OCI-LY1 (cell line): ENCODE measurements at regions not wholly inside any gene's neighbourhood (a gene's known extent, or its start where the extent isn't known, plus 50 kb on each side); places are given as distances from the start of the nearest gene placed in this dataset.

Experiments used
- EZH2 ChIP-seq: fragments of 200-600 bp; sonication (generic), shearing (Covaris generic); IDR thresholded peaks from 2 replicates; pipeline ENCODE4 v1.8.0; 2017; ENCODE audit warnings: borderline replicate concordance, mixed run types, mild to moderate bottlenecking, antibody characterized with exemption, low read length, moderate library complexity, mixed read lengths
- TF ChIP-seq, protein P1 (sequence below): fragments of 200-600 bp; sonication (generic), shearing (Covaris generic); IDR thresholded peaks from 2 replicates; pipeline ENCODE4 v1.5.1; 2017; ENCODE audit warnings: mild to moderate bottlenecking, antibody characterized with exemption, low read length, moderate library complexity, mixed read lengths

DNA sequence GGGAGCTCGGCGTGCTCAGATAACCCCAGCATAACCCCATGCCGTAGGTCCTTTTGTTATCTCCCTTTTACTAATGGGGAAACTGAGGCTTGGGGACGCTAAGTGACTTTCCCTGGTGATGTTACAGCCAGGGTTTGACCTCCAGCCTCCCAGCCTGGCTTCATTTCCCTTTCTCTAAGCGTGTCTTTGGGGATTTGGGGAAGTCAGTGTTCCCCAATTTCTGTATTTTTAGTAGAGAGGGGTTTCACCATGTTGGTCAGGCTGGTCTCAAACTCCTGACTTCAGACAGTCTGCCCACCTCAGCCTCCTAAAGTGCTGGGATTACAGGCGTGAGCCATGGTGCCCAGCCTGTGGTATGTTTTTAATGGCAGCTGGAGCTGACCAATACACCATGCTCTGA, 85.4 kb downstream of the PHETA1 start:
- TF ChIP-seq, protein P1, sequence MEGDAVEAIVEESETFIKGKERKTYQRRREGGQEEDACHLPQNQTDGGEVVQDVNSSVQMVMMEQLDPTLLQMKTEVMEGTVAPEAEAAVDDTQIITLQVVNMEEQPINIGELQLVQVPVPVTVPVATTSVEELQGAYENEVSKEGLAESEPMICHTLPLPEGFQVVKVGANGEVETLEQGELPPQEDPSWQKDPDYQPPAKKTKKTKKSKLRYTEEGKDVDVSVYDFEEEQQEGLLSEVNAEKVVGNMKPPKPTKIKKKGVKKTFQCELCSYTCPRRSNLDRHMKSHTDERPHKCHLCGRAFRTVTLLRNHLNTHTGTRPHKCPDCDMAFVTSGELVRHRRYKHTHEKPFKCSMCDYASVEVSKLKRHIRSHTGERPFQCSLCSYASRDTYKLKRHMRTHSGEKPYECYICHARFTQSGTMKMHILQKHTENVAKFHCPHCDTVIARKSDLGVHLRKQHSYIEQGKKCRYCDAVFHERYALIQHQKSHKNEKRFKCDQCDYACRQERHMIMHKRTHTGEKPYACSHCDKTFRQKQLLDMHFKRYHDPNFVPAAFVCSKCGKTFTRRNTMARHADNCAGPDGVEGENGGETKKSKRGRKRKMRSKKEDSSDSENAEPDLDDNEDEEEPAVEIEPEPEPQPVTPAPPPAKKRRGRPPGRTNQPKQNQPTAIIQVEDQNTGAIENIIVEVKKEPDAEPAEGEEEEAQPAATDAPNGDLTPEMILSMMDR: no peak
- TF ChIP-seq EZH2: no peak
